Neural crest cell (in vitro differentiated cells): ENCODE measurements at regions not wholly inside any gene's neighbourhood (a gene's known extent, or its start where the extent isn't known, plus 50 kb on each side); places are given as distances from the start of the nearest gene placed in this dataset.

Experiments
- DNase-seq: peaks from one replicate; pipeline ENCODE4 v3.0.0; 2021; ENCODE audit warnings: low read depth, mixed read lengths, low spot score
- H3K27ac Mint-ChIP-seq: one replicate; pipeline ENCODE4 v1.8.0; 2021; ENCODE audit warnings: mild to moderate bottlenecking, mixed read lengths; ENCODE audit not compliant: unreplicated experiment
- H3K27me3 Mint-ChIP-seq: 2 replicates; pipeline ENCODE4 v1.8.0; 2021; ENCODE audit warnings: low read depth, mild to moderate bottlenecking, mixed read lengths
- H3K36me3 Mint-ChIP-seq: 2 replicates; pipeline ENCODE4 v1.8.0; 2021; ENCODE audit warnings: low read depth, mild to moderate bottlenecking, mixed read lengths
- H3K4me1 Mint-ChIP-seq: 2 replicates; pipeline ENCODE4 v1.8.0; 2021; ENCODE audit warnings: mixed read lengths
- H3K4me3 Mint-ChIP-seq: one replicate; pipeline ENCODE4 v1.8.0; 2021; ENCODE audit warnings: mild to moderate bottlenecking, mixed read lengths
- H3K9me3 Mint-ChIP-seq: 2 replicates; pipeline ENCODE4 v1.8.0; 2021; ENCODE audit warnings: mixed read lengths
- CTCF ChIP-seq: fragments of 200-600 bp; sonication (generic); conservative IDR thresholded peaks from 2 replicates; pipeline ENCODE4 v1.5.0; 2021; ENCODE audit warnings: antibody characterized with exemption, mild to moderate bottlenecking

GRCh38 chr1:5504364-5504740, 487.9 kb downstream of the NPHP4 start:
- no peaks in the 10 kb centered on the region for H3K27me3 Mint-ChIP-seq
- no peak overlapping the region for H3K4me3 Mint-ChIP-seq
- H3K36me3 Mint-ChIP-seq = no peaks in the 10 kb centered on the region
- no peaks in the 10 kb centered on the region for H3K4me1 Mint-ChIP-seq
- no peak for DNase-seq
- H3K27ac Mint-ChIP-seq = no peak overlapping the region
- H3K9me3 Mint-ChIP-seq = no peaks in the 10 kb centered on the region
- no peak for TF ChIP-seq CTCF

GRCh38 chr1:5503556-5504363, 488.5 kb downstream of the NPHP4 start:
- Mint-ChIP-seq H3K36me3 (no peaks in the 10 kb centered on the region), H3K9me3 (no peaks in the 10 kb centered on the region), H3K27me3 (no peaks in the 10 kb centered on the region)

GRCh38 chr1:5502311-5503194, 489.7 kb downstream of the NPHP4 start:
- TF ChIP-seq CTCF = no peak
- Mint-ChIP-seq H3K9me3 (no peaks in the 10 kb centered on the region), H3K4me3 (no peak overlapping the region), H3K36me3 (no peaks in the 10 kb centered on the region), H3K27me3 (no peaks in the 10 kb centered on the region), H3K4me1 (no peaks in the 10 kb centered on the region), H3K27ac (no peak overlapping the region)
- DNase-seq = no peak

More at GRCh38 chr1:5503556-5504363, 488.5 kb downstream of the NPHP4 start:
- no peaks in the 10 kb centered on the region for H3K4me1 Mint-ChIP-seq
- H3K27ac Mint-ChIP-seq = peak overlapping the region; percentile 44
- TF ChIP-seq CTCF = no peak
- no peak overlapping the region for H3K4me3 Mint-ChIP-seq
- DNase-seq = no peak

GRCh38 chr1:5501206-5501930, 490.9 kb downstream of the NPHP4 start:
- H3K27ac Mint-ChIP-seq = no peak overlapping the region
- no peaks in the 10 kb centered on the region for H3K27me3 Mint-ChIP-seq
- TF ChIP-seq CTCF = no peak
- no peak for DNase-seq
- H3K9me3 Mint-ChIP-seq = peaks cover 3% of the 10 kb centered on the region
- no peak overlapping the region for H3K4me3 Mint-ChIP-seq
- H3K36me3 Mint-ChIP-seq = no peaks in the 10 kb centered on the region
- H3K4me1 Mint-ChIP-seq = no peaks in the 10 kb centered on the region

GRCh38 chr1:5500541-5500940, 491.7 kb downstream of the NPHP4 start:
- H3K27me3 Mint-ChIP-seq = no peaks in the 10 kb centered on the region
- peaks cover 3% of the 10 kb centered on the region for H3K9me3 Mint-ChIP-seq
- no peak overlapping the region for H3K4me3 Mint-ChIP-seq
- H3K27ac Mint-ChIP-seq = no peak overlapping the region
- no peak for TF ChIP-seq CTCF
- DNase-seq = no peak
- H3K36me3 Mint-ChIP-seq = no peaks in the 10 kb centered on the region
- H3K4me1 Mint-ChIP-seq = no peaks in the 10 kb centered on the region
